ENCODE measurements at regions not wholly inside any gene's neighbourhood (a gene's known extent, or its start where the extent isn't known, plus 50 kb on each side); places are given as distances from the start of the nearest gene placed in this dataset.

DNA sequence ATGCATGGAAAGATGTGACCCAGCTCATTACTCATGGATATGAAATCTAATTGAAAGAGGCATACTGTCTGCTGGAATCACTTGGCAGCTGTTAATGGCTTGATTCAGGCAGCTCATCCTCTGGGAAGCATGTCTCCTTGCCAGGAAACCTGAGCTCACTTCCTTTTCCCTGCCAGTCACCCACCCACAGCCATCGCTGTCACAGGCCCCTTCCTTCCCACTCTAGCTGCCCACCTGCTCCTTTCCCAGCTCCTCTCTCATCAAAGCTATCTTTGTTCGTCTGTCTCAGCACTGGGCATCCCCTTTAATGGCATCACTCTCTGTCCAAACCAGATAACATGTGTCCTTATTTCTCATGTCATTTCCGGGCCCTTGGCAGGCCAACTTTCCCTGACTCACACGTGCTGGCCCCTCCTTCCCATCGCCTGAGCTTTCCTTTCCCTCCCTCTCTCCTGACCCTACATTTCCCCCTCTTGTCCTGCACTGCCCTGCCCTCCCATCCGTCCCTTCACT, 721.9 kb downstream of the TNS3 start:
- intact Hi-C loops (cut with micrococcal nuclease): no loop called here
- ATAC-seq: no peak
- no peaks in the 10 kb centered on the region for H3K36me3 Mint-ChIP-seq (ENCODE audit: low read depth)
- TF ChIP-seq, protein P1, sequence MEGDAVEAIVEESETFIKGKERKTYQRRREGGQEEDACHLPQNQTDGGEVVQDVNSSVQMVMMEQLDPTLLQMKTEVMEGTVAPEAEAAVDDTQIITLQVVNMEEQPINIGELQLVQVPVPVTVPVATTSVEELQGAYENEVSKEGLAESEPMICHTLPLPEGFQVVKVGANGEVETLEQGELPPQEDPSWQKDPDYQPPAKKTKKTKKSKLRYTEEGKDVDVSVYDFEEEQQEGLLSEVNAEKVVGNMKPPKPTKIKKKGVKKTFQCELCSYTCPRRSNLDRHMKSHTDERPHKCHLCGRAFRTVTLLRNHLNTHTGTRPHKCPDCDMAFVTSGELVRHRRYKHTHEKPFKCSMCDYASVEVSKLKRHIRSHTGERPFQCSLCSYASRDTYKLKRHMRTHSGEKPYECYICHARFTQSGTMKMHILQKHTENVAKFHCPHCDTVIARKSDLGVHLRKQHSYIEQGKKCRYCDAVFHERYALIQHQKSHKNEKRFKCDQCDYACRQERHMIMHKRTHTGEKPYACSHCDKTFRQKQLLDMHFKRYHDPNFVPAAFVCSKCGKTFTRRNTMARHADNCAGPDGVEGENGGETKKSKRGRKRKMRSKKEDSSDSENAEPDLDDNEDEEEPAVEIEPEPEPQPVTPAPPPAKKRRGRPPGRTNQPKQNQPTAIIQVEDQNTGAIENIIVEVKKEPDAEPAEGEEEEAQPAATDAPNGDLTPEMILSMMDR (IDR thresholded peaks at IDR 0.05): no peak
- CTCF ChIA-PET: no interaction called here
- H3K27me3 Mint-ChIP-seq: no peaks in the 10 kb centered on the region
- DNase-seq: no peak
- no peak overlapping the region for H3K4me3 Mint-ChIP-seq
- no peaks in the 10 kb centered on the region for H3K4me1 Mint-ChIP-seq (ENCODE audit: low read depth)
- no peak overlapping the region for H3K27ac Mint-ChIP-seq
- POLR2A ChIA-PET: no interaction called here
- peaks cover 6% of the 10 kb centered on the region for H3K9me3 Mint-ChIP-seq

DNA sequence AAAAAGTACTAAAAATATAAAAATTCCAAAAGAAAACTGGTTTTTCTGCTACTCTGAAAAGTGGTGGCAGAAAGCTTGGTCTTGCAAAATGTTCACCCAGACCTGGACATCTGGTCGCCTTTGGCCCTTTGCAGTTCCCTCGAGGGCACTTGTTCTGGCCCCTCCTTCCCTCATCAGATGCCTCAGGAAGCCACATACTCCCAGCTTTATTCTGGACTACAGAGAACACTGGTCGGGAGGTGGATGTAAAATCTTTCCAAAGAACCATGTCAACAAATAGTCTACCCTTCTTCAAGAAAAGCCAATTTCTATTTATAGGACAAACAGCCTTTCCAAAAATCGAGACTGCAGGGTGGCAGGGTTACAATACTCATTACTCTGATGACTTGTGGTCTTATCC, 726.1 kb downstream of the TNS3 start:
- no peak for DNase-seq
- no peaks in the 10 kb centered on the region for H3K36me3 Mint-ChIP-seq (ENCODE audit: low read depth)
- no peak overlapping the region for H3K4me3 Mint-ChIP-seq
- no peak for ATAC-seq
- no peaks in the 10 kb centered on the region for H3K4me1 Mint-ChIP-seq (ENCODE audit: low read depth)
- intact Hi-C loops (cut with micrococcal nuclease): no loop called here
- ChIA-PET CTCF (no interaction called here), POLR2A (no interaction called here)
- no peak overlapping the region for H3K27ac Mint-ChIP-seq
- TF ChIP-seq, protein P1 (IDR thresholded peaks at IDR 0.05): no peak
- H3K27me3 Mint-ChIP-seq: no peaks in the 10 kb centered on the region
- peaks cover under 1% of the 10 kb centered on the region for H3K9me3 Mint-ChIP-seq

DNA sequence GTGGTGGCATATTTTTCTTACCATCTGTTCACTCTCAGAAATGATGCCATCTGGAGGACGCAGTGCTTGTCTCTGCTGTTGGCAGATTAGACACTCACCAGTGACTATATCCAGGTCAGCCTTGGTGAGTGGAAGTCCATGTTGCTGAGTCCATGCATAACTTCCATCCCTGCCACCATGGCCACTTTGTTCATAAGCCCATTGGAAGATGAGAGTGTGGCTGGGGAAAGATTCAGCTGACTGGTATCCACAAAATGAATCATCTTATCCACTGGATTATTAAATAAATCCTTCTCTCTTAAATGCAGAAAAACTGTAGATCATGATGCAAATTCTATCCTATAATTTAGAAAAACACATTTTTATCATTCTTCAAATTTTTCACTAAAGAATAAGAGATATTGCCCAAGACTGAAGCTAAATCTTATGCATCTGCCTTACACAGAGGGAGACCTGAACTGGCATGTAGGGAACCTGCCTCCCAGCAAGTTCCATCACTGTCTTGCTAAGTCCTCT, 726.9 kb downstream of the TNS3 start:
- ATAC-seq (no peak), DNase-seq (no peak)
- Mint-ChIP-seq H3K36me3 (ENCODE audit: low read depth) (no peaks in the 10 kb centered on the region), H3K27me3 (no peaks in the 10 kb centered on the region), H3K27ac (no peak overlapping the region), H3K4me3 (no peak overlapping the region), H3K4me1 (ENCODE audit: low read depth) (no peaks in the 10 kb centered on the region), H3K9me3 (no peaks in the 10 kb centered on the region)
- ChIA-PET CTCF (no interaction called here), POLR2A (no interaction called here)
- intact Hi-C loops (cut with micrococcal nuclease): no loop called here
- TF ChIP-seq, protein P1 (IDR thresholded peaks at IDR 0.05): no peak

DNA sequence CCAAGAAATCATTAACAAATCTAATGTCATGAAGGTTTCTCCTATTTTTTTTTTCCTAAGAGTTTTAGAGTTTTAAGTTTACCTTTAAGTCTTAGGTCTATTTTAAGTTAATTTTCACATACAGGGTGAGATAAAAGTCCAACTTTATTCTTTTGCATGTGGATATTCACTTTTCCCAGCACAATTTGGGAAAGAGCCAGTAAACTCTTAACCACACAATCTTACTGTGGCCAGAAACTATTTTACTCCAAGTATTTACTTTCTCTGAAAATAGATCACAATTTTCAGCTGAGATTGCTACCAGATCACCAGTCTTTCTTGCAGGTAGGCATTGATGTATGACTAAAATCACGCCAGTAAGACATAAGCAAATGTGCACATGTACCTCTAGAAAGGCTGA, 728.5 kb downstream of the TNS3 start:
- intact Hi-C loops (cut with micrococcal nuclease): no loop called here
- Mint-ChIP-seq H3K27me3 (no peaks in the 10 kb centered on the region), H3K4me3 (no peak overlapping the region), H3K4me1 (ENCODE audit: low read depth) (no peaks in the 10 kb centered on the region), H3K9me3 (no peaks in the 10 kb centered on the region), H3K36me3 (ENCODE audit: low read depth) (no peaks in the 10 kb centered on the region), H3K27ac (no peak overlapping the region)
- CTCF ChIA-PET: no interaction called here
- DNase-seq: no peak
- TF ChIP-seq, protein P1 (IDR thresholded peaks at IDR 0.05): no peak
- no peak for ATAC-seq
- POLR2A ChIA-PET: no interaction called here

DNA sequence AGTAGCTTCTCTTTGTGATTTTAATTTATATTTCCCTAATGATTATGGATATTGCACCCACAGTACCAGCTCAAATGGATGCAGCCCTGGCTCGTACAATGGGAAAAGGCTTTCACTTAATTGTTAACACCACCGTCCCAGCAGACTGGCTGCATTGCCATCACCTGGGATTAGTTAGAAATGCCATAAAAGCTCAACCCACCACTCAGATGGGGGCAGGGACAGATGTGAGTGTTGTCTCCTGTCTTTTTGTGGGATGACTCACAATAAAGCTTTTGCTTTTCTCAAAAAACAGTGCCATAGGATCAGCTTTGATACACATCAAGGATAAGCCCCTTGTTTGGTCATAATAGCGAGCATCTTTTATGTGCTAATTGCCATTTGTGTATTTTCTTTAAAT, 729.1 kb downstream of the TNS3 start:
- Mint-ChIP-seq H3K4me1 (ENCODE audit: low read depth) (no peaks in the 10 kb centered on the region), H3K27me3 (no peaks in the 10 kb centered on the region), H3K27ac (no peak overlapping the region), H3K4me3 (no peak overlapping the region), H3K9me3 (no peaks in the 10 kb centered on the region), H3K36me3 (ENCODE audit: low read depth) (no peaks in the 10 kb centered on the region)
- CTCF ChIA-PET: no interaction called here
- ATAC-seq (no peak), DNase-seq (no peak)
- TF ChIP-seq, protein P1 (IDR thresholded peaks at IDR 0.05): no peak
- intact Hi-C loops (cut with micrococcal nuclease): no loop called here
- POLR2A ChIA-PET: no interaction called here
